ENCODE measurements at regions not wholly inside any gene's neighbourhood (a gene's known extent, or its start where the extent isn't known, plus 50 kb on each side); places are given as distances from the start of the nearest gene placed in this dataset.

DNA sequence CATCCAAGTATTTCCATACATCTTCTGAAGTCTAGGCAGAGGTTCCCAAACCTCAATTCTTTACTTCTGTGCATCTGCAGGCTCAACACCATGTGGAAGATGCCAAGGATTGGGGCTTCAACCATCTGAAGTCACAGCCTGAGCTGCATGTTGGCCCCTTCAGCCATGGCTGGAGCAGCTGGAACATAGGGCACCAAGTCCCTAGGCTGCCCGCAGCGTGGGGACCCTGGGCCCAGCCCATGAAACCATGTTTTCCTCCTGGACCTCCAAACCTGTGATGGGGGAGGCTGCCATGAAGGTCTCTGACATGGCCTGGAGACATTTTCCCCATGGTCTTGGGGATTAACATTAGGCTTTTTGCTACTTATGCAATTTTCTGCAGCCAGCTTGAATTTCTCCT lies 729.8 kb downstream of the KCNT2 start:
- ATAC-seq, result no peak
- TF ChIP-seq PPARA (CRISPR knock-in tag; IDR thresholded peaks at IDR 0.05; ENCODE audit: borderline replicate concordance) (no peak), ZC3H10 (CRISPR knock-in tag; IDR thresholded peaks at IDR 0.05) (no peak), ZFP3 (CRISPR knock-in tag; IDR thresholded peaks at IDR 0.05) (no peak)

DNA sequence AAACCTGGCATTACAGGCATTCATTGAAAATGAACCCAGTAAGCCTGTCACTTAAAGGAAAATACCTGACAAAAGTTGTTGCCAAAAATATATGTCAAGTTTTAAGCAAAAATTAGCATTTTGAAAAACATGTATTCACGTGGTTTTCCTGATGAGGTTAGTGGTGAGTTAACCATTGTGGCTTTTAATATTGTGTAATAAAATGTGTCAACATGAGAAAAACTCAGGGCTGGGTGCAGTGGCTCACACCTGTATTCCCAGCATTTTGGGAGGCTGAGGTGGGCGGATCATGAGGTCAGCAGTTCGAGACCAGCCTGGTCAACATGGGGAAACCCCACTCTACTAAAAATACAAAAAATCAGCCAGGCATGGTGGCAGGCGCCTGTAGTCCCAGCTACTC lies 731.4 kb downstream of the KCNT2 start:
- no peak for ATAC-seq
- TF ChIP-seq SNAI2 (CRISPR knock-in tag; IDR thresholded peaks at IDR 0.05) (no peak), ESRRG (CRISPR knock-in tag; IDR thresholded peaks at IDR 0.05) (no peak), ZC3H10 (CRISPR knock-in tag; IDR thresholded peaks at IDR 0.05) (no peak), TOX (CRISPR knock-in tag; IDR thresholded peaks at IDR 0.05; ENCODE audit: borderline replicate concordance) (no peak), ZFP30 (CRISPR knock-in tag; IDR thresholded peaks at IDR 0.05) (no peak), ZFP3 (CRISPR knock-in tag; IDR thresholded peaks at IDR 0.05) (no peak), GLIS3 (CRISPR knock-in tag; IDR thresholded peaks at IDR 0.05) (no peak), ZNF8 (CRISPR knock-in tag; IDR thresholded peaks at IDR 0.05) (no peak), ISL1 (CRISPR knock-in tag; IDR thresholded peaks at IDR 0.05) (no peak), CSDC2 (CRISPR knock-in tag; IDR thresholded peaks at IDR 0.05) (no peak), TCF4 (CRISPR knock-in tag; IDR thresholded peaks at IDR 0.05; ENCODE audit: borderline replicate concordance) (no peak), RARB (CRISPR knock-in tag; IDR thresholded peaks at IDR 0.05) (no peak)
- TF ChIP-seq, protein P1, sequence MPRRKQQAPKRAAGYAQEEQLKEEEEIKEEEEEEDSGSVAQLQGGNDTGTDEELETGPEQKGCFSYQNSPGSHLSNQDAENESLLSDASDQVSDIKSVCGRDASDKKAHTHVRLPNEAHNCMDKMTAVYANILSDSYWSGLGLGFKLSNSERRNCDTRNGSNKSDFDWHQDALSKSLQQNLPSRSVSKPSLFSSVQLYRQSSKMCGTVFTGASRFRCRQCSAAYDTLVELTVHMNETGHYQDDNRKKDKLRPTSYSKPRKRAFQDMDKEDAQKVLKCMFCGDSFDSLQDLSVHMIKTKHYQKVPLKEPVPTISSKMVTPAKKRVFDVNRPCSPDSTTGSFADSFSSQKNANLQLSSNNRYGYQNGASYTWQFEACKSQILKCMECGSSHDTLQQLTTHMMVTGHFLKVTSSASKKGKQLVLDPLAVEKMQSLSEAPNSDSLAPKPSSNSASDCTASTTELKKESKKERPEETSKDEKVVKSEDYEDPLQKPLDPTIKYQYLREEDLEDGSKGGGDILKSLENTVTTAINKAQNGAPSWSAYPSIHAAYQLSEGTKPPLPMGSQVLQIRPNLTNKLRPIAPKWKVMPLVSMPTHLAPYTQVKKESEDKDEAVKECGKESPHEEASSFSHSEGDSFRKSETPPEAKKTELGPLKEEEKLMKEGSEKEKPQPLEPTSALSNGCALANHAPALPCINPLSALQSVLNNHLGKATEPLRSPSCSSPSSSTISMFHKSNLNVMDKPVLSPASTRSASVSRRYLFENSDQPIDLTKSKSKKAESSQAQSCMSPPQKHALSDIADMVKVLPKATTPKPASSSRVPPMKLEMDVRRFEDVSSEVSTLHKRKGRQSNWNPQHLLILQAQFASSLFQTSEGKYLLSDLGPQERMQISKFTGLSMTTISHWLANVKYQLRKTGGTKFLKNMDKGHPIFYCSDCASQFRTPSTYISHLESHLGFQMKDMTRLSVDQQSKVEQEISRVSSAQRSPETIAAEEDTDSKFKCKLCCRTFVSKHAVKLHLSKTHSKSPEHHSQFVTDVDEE (CRISPR knock-in tag; IDR thresholded peaks at IDR 0.05), result no peak

DNA sequence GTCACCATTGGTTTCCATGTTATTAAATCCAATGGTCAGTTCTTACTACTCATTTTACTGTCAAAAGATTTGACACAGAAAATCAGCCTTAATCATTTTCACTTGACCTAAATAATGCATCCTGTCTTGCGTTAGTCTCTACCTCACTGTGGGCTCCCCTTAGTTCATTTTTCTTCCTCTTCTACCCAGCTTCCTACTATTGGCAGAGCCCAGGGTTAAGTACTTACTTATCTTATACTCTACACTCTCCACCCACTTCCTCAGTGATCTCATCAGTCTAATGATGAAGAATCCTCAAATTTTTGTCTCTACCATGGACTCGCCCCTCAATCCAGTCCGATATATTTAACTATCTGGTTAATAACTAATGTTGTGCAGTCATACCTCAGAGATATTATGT lies 735.9 kb downstream of the KCNT2 start:
- no peak for TF ChIP-seq ZFP30 (CRISPR knock-in tag; IDR thresholded peaks at IDR 0.05)
- TF ChIP-seq SNAI2 (CRISPR knock-in tag; IDR thresholded peaks at IDR 0.05), result no peak
- ATAC-seq, result no peak

DNA sequence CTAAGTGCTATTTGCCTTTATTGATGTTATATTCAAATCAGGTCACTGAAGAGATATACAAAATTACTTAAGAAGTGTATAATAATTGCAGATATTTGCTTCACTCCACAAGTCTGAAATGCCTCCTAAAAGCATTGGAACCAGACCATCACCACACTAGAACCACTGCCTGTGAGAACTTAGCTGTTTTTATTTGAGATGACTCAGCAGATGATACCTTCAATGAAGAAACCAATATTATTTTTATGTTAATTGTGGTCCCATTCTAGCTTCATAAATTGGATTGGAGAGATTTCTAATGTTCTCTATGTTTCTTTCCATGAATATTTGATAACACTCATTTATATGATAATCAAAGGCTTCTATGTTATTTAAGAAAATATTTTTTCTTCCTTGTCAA lies 740.6 kb downstream of the KCNT2 start:
- TF ChIP-seq ISL1 (CRISPR knock-in tag; IDR thresholded peaks at IDR 0.05) (no peak), OSR1 (CRISPR knock-in tag; IDR thresholded peaks at IDR 0.05) (no peak), ZNF70 (CRISPR knock-in tag; IDR thresholded peaks at IDR 0.05) (no peak), GLIS3 (CRISPR knock-in tag; IDR thresholded peaks at IDR 0.05) (no peak), ESRRG (CRISPR knock-in tag; IDR thresholded peaks at IDR 0.05) (no peak), ZFP30 (CRISPR knock-in tag; IDR thresholded peaks at IDR 0.05) (no peak)
- TF ChIP-seq, protein P2, sequence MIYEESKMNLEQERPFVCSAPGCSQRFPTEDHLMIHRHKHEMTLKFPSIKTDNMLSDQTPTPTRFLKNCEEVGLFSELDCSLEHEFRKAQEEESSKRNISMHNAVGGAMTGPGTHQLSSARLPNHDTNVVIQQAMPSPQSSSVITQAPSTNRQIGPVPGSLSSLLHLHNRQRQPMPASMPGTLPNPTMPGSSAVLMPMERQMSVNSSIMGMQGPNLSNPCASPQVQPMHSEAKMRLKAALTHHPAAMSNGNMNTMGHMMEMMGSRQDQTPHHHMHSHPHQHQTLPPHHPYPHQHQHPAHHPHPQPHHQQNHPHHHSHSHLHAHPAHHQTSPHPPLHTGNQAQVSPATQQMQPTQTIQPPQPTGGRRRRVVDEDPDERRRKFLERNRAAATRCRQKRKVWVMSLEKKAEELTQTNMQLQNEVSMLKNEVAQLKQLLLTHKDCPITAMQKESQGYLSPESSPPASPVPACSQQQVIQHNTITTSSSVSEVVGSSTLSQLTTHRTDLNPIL (CRISPR knock-in tag; IDR thresholded peaks at IDR 0.05; ENCODE audit: low read depth), result no peak
- TF ChIP-seq, protein P1 (CRISPR knock-in tag; IDR thresholded peaks at IDR 0.05), result no peak
- TF ChIP-seq, protein P3, sequence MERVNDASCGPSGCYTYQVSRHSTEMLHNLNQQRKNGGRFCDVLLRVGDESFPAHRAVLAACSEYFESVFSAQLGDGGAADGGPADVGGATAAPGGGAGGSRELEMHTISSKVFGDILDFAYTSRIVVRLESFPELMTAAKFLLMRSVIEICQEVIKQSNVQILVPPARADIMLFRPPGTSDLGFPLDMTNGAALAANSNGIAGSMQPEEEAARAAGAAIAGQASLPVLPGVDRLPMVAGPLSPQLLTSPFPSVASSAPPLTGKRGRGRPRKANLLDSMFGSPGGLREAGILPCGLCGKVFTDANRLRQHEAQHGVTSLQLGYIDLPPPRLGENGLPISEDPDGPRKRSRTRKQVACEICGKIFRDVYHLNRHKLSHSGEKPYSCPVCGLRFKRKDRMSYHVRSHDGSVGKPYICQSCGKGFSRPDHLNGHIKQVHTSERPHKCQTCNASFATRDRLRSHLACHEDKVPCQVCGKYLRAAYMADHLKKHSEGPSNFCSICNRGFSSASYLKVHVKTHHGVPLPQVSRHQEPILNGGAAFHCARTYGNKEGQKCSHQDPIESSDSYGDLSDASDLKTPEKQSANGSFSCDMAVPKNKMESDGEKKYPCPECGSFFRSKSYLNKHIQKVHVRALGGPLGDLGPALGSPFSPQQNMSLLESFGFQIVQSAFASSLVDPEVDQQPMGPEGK (CRISPR knock-in tag; IDR thresholded peaks at IDR 0.05; ENCODE audit: borderline replicate concordance), result no peak
- ATAC-seq, result no peak

DNA sequence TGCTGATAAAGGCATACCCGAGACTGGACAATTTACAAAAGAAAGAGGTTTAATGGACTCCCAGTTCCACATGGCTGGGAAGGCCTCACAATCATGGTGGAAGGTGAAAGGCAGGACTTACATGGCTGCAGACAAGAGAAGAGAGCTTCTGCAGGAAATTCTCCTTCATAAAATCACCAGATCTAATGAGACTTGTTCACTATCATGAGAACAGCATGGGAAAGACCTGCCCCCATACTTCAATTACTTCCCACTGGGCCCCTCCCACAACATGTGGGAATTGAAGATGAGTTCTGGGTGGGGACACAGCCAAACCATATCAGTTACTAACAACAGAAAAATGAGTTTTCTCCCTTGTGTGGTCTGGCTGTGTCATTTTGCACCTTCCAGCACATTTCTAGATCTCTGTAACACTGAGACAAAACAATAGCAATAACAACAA lies 741.4 kb downstream of the KCNT2 start:
- TF ChIP-seq ISL1 (CRISPR knock-in tag; IDR thresholded peaks at IDR 0.05), result no peak
- no peak for TF ChIP-seq ZFP30 (CRISPR knock-in tag; IDR thresholded peaks at IDR 0.05)
- TF ChIP-seq, protein P2 (CRISPR knock-in tag; IDR thresholded peaks at IDR 0.05; ENCODE audit: low read depth), result no peak
- TF ChIP-seq BACH2 (CRISPR knock-in tag; IDR thresholded peaks at IDR 0.05; ENCODE audit: borderline replicate concordance), result no peak
- no peak for ATAC-seq
